GM10266 (cell line): ENCODE measurements at regions not wholly inside any gene's neighbourhood (a gene's known extent, or its start where the extent isn't known, plus 50 kb on each side); places are given as distances from the start of the nearest gene placed in this dataset.

Source experiments
- DNase-seq: peaks from one replicate; pipeline ENCODE4 v3.0.0; 2012; ENCODE audit errors: extremely low spot score
- CTCF ChIP-seq: IDR thresholded peaks from 2 replicates; pipeline ENCODE4 v1.5.1; 2012; ENCODE audit warnings: mild to moderate bottlenecking, low read depth; ENCODE audit not compliant: control insufficient read depth, insufficient read depth; ENCODE audit errors: missing control alignments

GRCh38 chr16:50863644-50864144 lies 121.8 kb downstream of the CYLD start:
- TF ChIP-seq CTCF, result no peak
- DNase-seq, result no peak

- no peak for DNase-seq
- TF ChIP-seq CTCF, result no peak
Measured at GRCh38 chr16:50862818-50863643, 121.1 kb downstream of the CYLD start.

GRCh38 chr16:50861970-50862411 lies 120.1 kb downstream of the CYLD start:
- DNase-seq, result no peak
- TF ChIP-seq CTCF, result no peak

GRCh38 chr16:50861451-50861850 lies 119.6 kb downstream of the CYLD start:
- no peak for TF ChIP-seq CTCF
- DNase-seq, result no peak

GRCh38 chr16:50859628-50860360 lies 117.9 kb downstream of the CYLD start:
- no peak for TF ChIP-seq CTCF
- no peak for DNase-seq

- DNase-seq, result no peak
- no peak for TF ChIP-seq CTCF
Measured at GRCh38 chr16:50858877-50859627, 117.2 kb downstream of the CYLD start.
